ENCODE measurements at regions not wholly inside any gene's neighbourhood (a gene's known extent, or its start where the extent isn't known, plus 50 kb on each side); places are given as distances from the start of the nearest gene placed in this dataset.

DNA sequence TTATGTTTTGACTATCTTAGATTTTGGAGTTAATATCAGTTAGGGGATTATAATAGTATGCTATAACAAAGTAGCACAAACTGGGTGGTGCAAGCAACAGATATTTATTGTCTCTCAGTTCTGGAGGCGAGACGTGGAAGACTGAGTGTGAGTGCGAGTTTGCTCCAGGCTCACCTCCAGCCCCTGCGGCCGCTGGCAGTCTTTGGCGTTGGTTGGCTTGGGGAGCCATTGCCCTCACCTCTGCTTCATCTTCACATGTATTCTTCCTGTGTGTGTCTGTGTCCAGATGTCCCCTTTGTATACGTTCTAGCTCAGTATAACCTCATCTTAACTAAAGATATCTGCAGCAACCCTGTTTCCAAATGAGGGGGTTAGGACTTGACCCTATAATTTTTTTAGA, 343.9 kb upstream of the COBL start:
- TF ChIP-seq, protein P1, sequence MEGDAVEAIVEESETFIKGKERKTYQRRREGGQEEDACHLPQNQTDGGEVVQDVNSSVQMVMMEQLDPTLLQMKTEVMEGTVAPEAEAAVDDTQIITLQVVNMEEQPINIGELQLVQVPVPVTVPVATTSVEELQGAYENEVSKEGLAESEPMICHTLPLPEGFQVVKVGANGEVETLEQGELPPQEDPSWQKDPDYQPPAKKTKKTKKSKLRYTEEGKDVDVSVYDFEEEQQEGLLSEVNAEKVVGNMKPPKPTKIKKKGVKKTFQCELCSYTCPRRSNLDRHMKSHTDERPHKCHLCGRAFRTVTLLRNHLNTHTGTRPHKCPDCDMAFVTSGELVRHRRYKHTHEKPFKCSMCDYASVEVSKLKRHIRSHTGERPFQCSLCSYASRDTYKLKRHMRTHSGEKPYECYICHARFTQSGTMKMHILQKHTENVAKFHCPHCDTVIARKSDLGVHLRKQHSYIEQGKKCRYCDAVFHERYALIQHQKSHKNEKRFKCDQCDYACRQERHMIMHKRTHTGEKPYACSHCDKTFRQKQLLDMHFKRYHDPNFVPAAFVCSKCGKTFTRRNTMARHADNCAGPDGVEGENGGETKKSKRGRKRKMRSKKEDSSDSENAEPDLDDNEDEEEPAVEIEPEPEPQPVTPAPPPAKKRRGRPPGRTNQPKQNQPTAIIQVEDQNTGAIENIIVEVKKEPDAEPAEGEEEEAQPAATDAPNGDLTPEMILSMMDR (IDR thresholded peaks at IDR 0.05) = no peak
- no peak for TF ChIP-seq POLR2A (IDR thresholded peaks at IDR 0.05)

Data from thyroid gland (tissue), 4 donors.